NOMO-1 (cell line): ENCODE measurements at regions not wholly inside any gene's neighbourhood (a gene's known extent, or its start where the extent isn't known, plus 50 kb on each side); places are given as distances from the start of the nearest gene placed in this dataset.

Experiments used
- DNase-seq, 2 experiments: peaks; one replicate each; lab custom pipeline; 2025; ENCODE audit not compliant: unreplicated experiment in 2 of 2; lab: John Stamatoyannopoulos, UW

DNA sequence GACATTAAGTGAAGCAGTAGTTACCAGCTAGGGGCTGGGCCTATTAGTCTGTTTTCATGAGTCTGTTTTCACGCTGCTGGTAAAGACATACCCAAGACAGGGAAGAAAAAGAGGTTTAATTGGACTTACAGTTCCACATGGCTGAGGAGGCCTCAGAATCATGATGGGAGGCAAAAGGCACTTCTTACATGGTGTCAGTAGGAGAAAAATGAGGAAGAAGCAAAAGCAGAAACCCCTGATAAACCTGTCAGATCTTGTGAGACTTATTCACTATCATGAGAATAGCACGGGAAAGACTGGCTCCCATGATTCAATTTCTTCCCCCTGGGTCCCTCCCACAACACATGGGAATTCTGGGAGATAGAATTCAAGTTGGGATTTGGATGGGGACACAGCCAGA, 108.0 kb upstream of the LNX1 start:
- peak in 1 of 2 experiments; percentile 7 for DNase-seq

DNA sequence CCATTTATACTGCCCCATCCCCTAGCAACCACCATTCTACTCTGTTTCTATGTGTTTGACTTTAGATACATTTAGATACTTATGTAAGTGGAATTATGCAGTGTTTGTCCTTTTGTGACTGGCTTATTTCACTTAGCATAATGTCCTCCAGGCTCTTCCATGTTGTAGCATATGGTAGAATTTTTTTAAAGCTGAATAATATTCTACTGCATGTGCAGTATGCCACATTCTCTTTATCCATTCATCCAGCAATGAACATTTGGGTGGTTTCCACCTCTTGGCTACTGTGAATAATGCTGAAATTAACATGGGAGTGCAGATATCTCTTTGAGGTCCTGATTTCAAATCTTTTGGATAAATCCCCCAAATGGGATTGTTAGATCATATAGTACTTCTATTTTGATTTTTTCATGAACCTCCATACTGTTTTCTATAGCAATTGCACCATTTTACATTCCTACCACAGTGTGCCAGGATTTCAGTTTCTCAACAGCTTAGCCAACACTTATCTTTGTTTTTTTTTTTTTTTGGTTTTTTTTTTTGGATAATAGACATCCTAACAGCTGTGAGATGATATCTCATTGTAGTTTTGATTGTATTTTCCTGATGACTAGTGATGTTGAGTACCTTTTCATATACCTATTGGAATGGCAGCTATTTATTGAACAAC, 105.9 kb upstream of the LNX1 start:
- DNase-seq: no peak

- peak in 1 of 2 experiments; percentile 34 for DNase-seq
Observed at GRCh38 chr4:53695540-53696463, 104.5 kb upstream of the LNX1 start.

DNA sequence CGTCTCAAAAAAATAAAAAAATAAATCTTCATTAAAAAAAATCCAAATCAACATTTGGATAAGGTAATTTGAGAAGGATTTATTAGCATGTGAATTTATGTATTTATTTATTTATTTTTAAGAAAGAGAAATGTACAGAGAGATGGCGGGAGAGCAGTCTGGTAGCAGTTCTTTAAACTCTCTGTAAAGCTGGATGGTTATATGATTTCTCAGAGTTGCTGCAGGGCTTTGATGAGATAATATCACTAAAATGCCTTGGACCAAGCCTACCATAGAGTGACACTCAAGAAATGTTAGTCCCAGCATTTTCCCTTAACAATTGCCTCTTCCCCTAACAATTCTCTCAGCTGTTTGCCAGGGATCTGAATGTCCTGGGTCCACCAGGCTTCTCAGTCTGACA, 103.4 kb upstream of the LNX1 start:
- no peak for DNase-seq

- DNase-seq: no peak
Observed at GRCh38 chr4:53693909-53694308, 102.6 kb upstream of the LNX1 start.

GRCh38 chr4:53693408-53693807, 102.1 kb upstream of the LNX1 start:
- DNase-seq: no peak

GRCh38 chr4:53688186-53688790, 97.0 kb upstream of the LNX1 start:
- DNase-seq: peak; percentile 15 to 83

- DNase-seq: no peak
Observed at GRCh38 chr4:53686521-53686920, 95.2 kb upstream of the LNX1 start.

- DNase-seq: no peak
Observed at GRCh38 chr4:53684136-53685130, 93.1 kb upstream of the LNX1 start.

- no peak for DNase-seq
Observed at GRCh38 chr4:53682908-53683307, 91.6 kb upstream of the LNX1 start.

- DNase-seq: no peak
Observed at GRCh38 chr4:53682196-53682595, 90.9 kb upstream of the LNX1 start.

DNA sequence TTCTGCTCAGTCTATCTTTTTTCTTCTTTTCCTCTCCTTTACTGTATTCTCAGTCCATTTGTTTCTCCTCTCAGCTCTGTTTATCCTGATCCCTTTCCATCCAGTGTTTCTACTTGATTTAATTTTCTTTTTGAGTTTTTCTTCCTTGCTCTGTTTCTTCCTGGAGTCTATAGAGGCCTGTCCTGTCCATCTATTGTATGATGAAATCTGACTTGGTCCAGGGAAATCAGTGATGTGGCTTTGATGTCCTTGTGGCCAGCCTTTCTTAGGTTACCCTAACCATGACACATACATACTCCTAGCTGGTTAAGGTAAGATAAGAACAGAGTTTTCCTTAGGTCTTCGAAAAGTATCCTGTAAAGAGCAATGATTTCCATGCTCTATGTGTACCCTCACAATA, 89.3 kb upstream of the LNX1 start:
- DNase-seq: no peak

GRCh38 chr4:53680168-53680567, 88.9 kb upstream of the LNX1 start:
- no peak for DNase-seq

DNA sequence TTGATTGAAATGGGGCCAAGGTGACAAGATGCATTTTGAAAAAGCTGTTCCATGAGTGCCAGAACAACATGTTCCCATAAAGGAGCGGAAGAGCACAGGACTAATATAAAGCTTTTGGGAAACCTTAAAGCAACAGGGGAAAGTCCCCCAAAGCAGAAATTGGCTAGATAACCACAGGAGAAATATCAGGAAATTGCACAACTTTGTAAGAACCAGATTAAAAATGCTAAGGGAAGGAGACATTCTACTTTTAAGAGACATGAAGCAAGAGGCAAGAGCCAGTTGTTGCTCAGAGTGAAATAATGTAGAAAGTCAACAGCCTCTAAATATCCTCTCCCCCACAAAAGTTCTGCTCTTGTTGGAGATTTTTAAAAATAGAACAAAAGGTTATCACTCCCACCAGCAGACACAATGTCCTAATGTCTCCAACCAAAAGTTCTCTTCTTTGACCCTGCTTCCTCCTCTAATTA, 85.2 kb upstream of the LNX1 start:
- DNase-seq: peak; percentile 79 to 92

DNA sequence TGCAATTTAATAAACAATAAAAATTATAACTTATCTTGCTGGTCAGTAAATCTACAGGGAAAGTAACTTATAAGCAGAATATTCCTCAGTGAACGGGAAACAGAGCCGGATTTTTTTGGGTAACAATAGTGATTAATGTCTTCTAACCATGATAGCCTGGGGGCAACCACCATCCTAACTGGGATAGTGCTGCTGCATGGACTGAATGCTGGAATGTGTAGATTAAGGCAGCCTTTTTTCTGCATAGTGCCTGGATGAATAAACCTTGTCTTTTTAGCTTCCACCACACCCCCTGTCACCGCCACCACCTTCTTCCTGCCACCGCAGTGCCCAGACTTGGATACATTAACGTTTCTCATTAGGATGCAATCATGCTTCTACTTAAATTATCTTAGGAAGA, 83.6 kb upstream of the LNX1 start:
- DNase-seq: peak in 1 of 2 experiments; percentile 3

DNA sequence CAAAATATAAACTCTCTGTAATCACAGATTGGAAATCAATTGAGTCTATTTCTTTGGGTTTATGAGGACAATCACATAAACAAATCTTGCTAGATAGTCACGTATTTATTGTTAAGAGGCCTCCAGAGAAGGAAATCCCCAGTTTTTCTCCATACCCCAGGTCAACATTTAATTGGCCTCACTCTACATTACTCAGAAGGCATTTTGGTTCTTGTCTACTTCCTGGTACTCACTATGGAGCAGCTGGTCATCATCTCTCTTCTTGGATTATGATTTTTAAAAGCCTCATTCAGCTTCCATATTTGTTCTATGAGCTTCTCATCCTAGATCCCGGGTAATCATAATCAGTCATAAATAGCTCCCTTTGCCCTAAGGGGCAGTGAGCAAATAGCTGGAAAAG, 81.6 kb upstream of the LNX1 start:
- DNase-seq: no peak

GRCh38 chr4:53671757-53672156, 80.5 kb upstream of the LNX1 start:
- no peak for DNase-seq

DNA sequence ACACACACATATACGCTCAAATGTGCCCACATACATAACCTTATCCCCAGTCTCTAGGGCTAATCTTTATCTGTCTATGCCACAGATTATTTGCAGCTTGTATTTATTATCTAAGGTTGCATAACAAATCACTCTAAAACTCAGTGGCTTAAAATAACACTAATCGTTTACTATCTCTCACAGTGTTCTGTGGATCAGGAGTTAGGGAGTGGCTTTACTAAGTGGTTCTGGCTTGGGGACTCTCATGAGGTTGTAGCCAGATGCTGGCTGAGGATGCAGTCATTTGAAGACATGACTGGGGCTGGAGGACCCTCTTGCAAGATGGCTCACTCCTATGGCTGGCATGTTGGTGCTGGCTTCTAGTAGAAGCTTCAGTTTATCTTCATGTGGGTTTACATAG, 68.5 kb upstream of the LNX1 start:
- no peak for DNase-seq

GRCh38 chr4:53659112-53659511, 67.8 kb upstream of the LNX1 start:
- no peak for DNase-seq

GRCh38 chr4:53658029-53658428, 66.7 kb upstream of the LNX1 start:
- no peak for DNase-seq
